KMS-11 (cell line): ENCODE measurements at regions not wholly inside any gene's neighbourhood (a gene's known extent, or its start where the extent isn't known, plus 50 kb on each side); places are given as distances from the start of the nearest gene placed in this dataset.

Experiments used
- H2AFZ ChIP-seq: fragments of 200-600 bp; sonication (generic); 2 replicates; pipeline ENCODE4 v1.6.1; 2016; ENCODE audit warnings: antibody characterized with exemption, mixed run types, low read depth
- H3K27ac ChIP-seq: fragments of 200-600 bp; sonication (generic); 2 replicates; pipeline ENCODE4 v1.6.1; 2016; ENCODE audit warnings: mild to moderate bottlenecking, mixed run types
- H3K27me3 ChIP-seq: fragments of 200-600 bp; sonication (generic); 2 replicates; pipeline ENCODE4 v1.6.1; 2017; ENCODE audit warnings: mild to moderate bottlenecking, low read depth, mixed run types, moderate library complexity; ENCODE audit not compliant: insufficient read depth
- H3K36me3 ChIP-seq: fragments of 200-600 bp; sonication (generic); 2 replicates; pipeline ENCODE4 v1.6.1; 2017; ENCODE audit warnings: mild to moderate bottlenecking, mixed run types; ENCODE audit not compliant: insufficient read depth
- H3K4me1 ChIP-seq: fragments of 200-600 bp; sonication (generic); 2 replicates; pipeline ENCODE4 v1.6.1; 2016; ENCODE audit warnings: mild to moderate bottlenecking, low read depth, mixed run types; ENCODE audit not compliant: poor library complexity, severe bottlenecking
- H3K4me2 ChIP-seq: fragments of 200-600 bp; sonication (generic); 2 replicates; pipeline ENCODE4 v1.7.0; 2016; ENCODE audit warnings: mild to moderate bottlenecking, mixed run types
- H3K4me3 ChIP-seq: fragments of 200-600 bp; sonication (generic); IDR thresholded peaks from 2 replicates; pipeline ENCODE4 v1.6.1; 2017; ENCODE audit warnings: low read depth, low read length, mixed read lengths; ENCODE audit not compliant: insufficient read depth
- H3K79me2 ChIP-seq: fragments of 200-600 bp; sonication (generic); 2 replicates; pipeline ENCODE4 v1.6.1; 2016; ENCODE audit warnings: low read depth, mixed run types; ENCODE audit not compliant: insufficient read depth
- H3K9ac ChIP-seq: fragments of 200-600 bp; sonication (generic); 2 replicates; pipeline ENCODE4 v1.6.1; 2016; ENCODE audit warnings: mild to moderate bottlenecking, mixed run types
- H4K20me1 ChIP-seq: fragments of 200-600 bp; sonication (generic); 2 replicates; pipeline ENCODE4 v1.6.1; 2016; ENCODE audit warnings: mild to moderate bottlenecking, mixed run types; ENCODE audit not compliant: insufficient read depth
- CTCF ChIP-seq: fragments of 200-600 bp; sonication (generic); conservative IDR thresholded peaks from 2 replicates; pipeline ENCODE4 v1.6.1; 2017; ENCODE audit warnings: low read depth, mild to moderate bottlenecking, antibody characterized with exemption, low read length, moderate library complexity, mixed read lengths

- no peak for TF ChIP-seq CTCF
- Histone ChIP-seq H3K4me1 (no peaks in the 10 kb centered on the region), H3K36me3 (no peaks in the 10 kb centered on the region), H3K4me3 (no peak overlapping the region), H2AFZ (no peak overlapping the region), H3K4me2 (no peak overlapping the region), H3K9ac (no peak overlapping the region), H4K20me1 (no peaks in the 10 kb centered on the region), H3K79me2 (no peaks in the 10 kb centered on the region), H3K27ac (no peak overlapping the region), H3K27me3 (no peaks in the 10 kb centered on the region)
Observed at GRCh38 chr11:15806217-15806616, 550.1 kb downstream of the SOX6 start.

GRCh38 chr11:15807827-15808226, 548.5 kb downstream of the SOX6 start:
- Histone ChIP-seq H4K20me1 (no peaks in the 10 kb centered on the region), H3K27ac (no peak overlapping the region), H3K27me3 (no peaks in the 10 kb centered on the region), H3K4me3 (no peak overlapping the region), H3K79me2 (no peaks in the 10 kb centered on the region), H3K4me2 (no peak overlapping the region), H2AFZ (no peak overlapping the region), H3K4me1 (no peaks in the 10 kb centered on the region), H3K36me3 (no peaks in the 10 kb centered on the region), H3K9ac (no peak overlapping the region)
- TF ChIP-seq CTCF: no peak

- Histone ChIP-seq H3K27me3 (no peaks in the 10 kb centered on the region), H3K36me3 (no peaks in the 10 kb centered on the region), H3K79me2 (no peaks in the 10 kb centered on the region), H3K27ac (no peak overlapping the region), H2AFZ (no peak overlapping the region), H3K4me3 (no peak overlapping the region), H4K20me1 (no peaks in the 10 kb centered on the region), H3K4me1 (no peaks in the 10 kb centered on the region), H3K9ac (no peak overlapping the region), H3K4me2 (no peak overlapping the region)
- TF ChIP-seq CTCF: no peak
Observed at GRCh38 chr11:15810082-15810481, 546.3 kb downstream of the SOX6 start.

GRCh38 chr11:15810525-15810924, 545.8 kb downstream of the SOX6 start:
- Histone ChIP-seq H3K4me2 (no peak overlapping the region), H2AFZ (no peak overlapping the region), H3K4me1 (no peaks in the 10 kb centered on the region), H3K9ac (no peak overlapping the region), H3K27ac (no peak overlapping the region), H3K79me2 (no peaks in the 10 kb centered on the region), H3K27me3 (no peaks in the 10 kb centered on the region), H3K36me3 (no peaks in the 10 kb centered on the region), H3K4me3 (no peak overlapping the region), H4K20me1 (no peaks in the 10 kb centered on the region)
- no peak for TF ChIP-seq CTCF
